PC-3 (cell line): ENCODE measurements at regions not wholly inside any gene's neighbourhood (a gene's known extent, or its start where the extent isn't known, plus 50 kb on each side); places are given as distances from the start of the nearest gene placed in this dataset.

Experiments
- CTCF ChIP-seq: fragments of 300-600 bp; sonication (generic); conservative IDR thresholded peaks from 2 replicates; pipeline ENCODE4 v1.5.1; 2017; ENCODE audit warnings: antibody characterized with exemption, low read depth, mild to moderate bottlenecking, low read length
- EZH2phosphoT487 ChIP-seq: fragments of 300-600 bp; sonication (generic); IDR thresholded peaks from 2 replicates; pipeline ENCODE4 v1.6.1; 2018; ENCODE audit warnings: mild to moderate bottlenecking, antibody characterized with exemption, low read length, borderline replicate concordance

- TF ChIP-seq CTCF (no peak), EZH2phosphoT487 (no peak)
Measured at GRCh38 chr11:26017322-26017860, 314.5 kb upstream of the ANO3 start.
